ENCODE measurements at regions not wholly inside any gene's neighbourhood (a gene's known extent, or its start where the extent isn't known, plus 50 kb on each side); places are given as distances from the start of the nearest gene placed in this dataset.

- Mint-ChIP-seq H3K27ac (no peak overlapping the region), H3K4me1 (ENCODE audit: low read depth) (peaks cover 4% of the 10 kb centered on the region)
- intact Hi-C loops (cut with micrococcal nuclease) = no loop called here
These were observed 80.6 kb downstream of the OXSM start for GRCh38 chr3:25870452-25870851.

GRCh38 chr3:25872200-25872877 lies 82.4 kb downstream of the OXSM start:
- H3K36me3 Mint-ChIP-seq (ENCODE audit: low read depth) = no peaks in the 10 kb centered on the region
- H3K27me3 Mint-ChIP-seq (ENCODE audit: low read depth) = peaks cover 1% of the 10 kb centered on the region
- peaks cover 4% of the 10 kb centered on the region for H3K9me3 Mint-ChIP-seq
- no peak for DNase-seq (ENCODE audit: low spot score)
- no peak overlapping the region for H3K4me3 Mint-ChIP-seq (ENCODE audit: low read depth)
- no peak overlapping the region for H3K27ac Mint-ChIP-seq
- peaks cover 4% of the 10 kb centered on the region for H3K4me1 Mint-ChIP-seq (ENCODE audit: low read depth)
- intact Hi-C loops (cut with micrococcal nuclease) = no loop called here

More at GRCh38 chr3:25870452-25870851, 80.6 kb downstream of the OXSM start:
- no peak overlapping the region for H3K4me3 Mint-ChIP-seq (ENCODE audit: low read depth)
- H3K27me3 Mint-ChIP-seq (ENCODE audit: low read depth) = peaks cover 1% of the 10 kb centered on the region
- H3K36me3 Mint-ChIP-seq (ENCODE audit: low read depth) = no peaks in the 10 kb centered on the region
- no peak for DNase-seq (ENCODE audit: low spot score)
- peaks cover 4% of the 10 kb centered on the region for H3K9me3 Mint-ChIP-seq

GRCh38 chr3:25883492-25883891 lies 93.6 kb downstream of the OXSM start:
- no peak for DNase-seq (ENCODE audit: low spot score)
- no peak overlapping the region for H3K27ac Mint-ChIP-seq
- intact Hi-C loops (cut with micrococcal nuclease) = no loop called here

GRCh38 chr3:25884981-25885380 lies 95.1 kb downstream of the OXSM start:
- no peak for DNase-seq (ENCODE audit: low spot score)
- H3K9me3 Mint-ChIP-seq = no peaks in the 10 kb centered on the region
- intact Hi-C loops (cut with micrococcal nuclease) = no loop called here
- H3K4me3 Mint-ChIP-seq (ENCODE audit: low read depth) = no peak overlapping the region
- no peak overlapping the region for H3K27ac Mint-ChIP-seq
- H3K36me3 Mint-ChIP-seq (ENCODE audit: low read depth) = no peaks in the 10 kb centered on the region
- H3K27me3 Mint-ChIP-seq (ENCODE audit: low read depth) = no peaks in the 10 kb centered on the region
- no peaks in the 10 kb centered on the region for H3K4me1 Mint-ChIP-seq (ENCODE audit: low read depth)

More at GRCh38 chr3:25883492-25883891, 93.6 kb downstream of the OXSM start:
- Mint-ChIP-seq H3K27me3 (ENCODE audit: low read depth) (peaks cover 3% of the 10 kb centered on the region), H3K9me3 (no peaks in the 10 kb centered on the region), H3K4me3 (ENCODE audit: low read depth) (no peak overlapping the region), H3K36me3 (ENCODE audit: low read depth) (no peaks in the 10 kb centered on the region), H3K4me1 (ENCODE audit: low read depth) (no peaks in the 10 kb centered on the region)

- Mint-ChIP-seq H3K36me3 (ENCODE audit: low read depth) (no peaks in the 10 kb centered on the region), H3K27me3 (ENCODE audit: low read depth) (no peaks in the 10 kb centered on the region), H3K27ac (no peak overlapping the region), H3K4me1 (ENCODE audit: low read depth) (no peaks in the 10 kb centered on the region), H3K4me3 (ENCODE audit: low read depth) (no peak overlapping the region), H3K9me3 (no peaks in the 10 kb centered on the region)
- DNase-seq (ENCODE audit: low spot score) = no peak
- intact Hi-C loops (cut with micrococcal nuclease) = no loop called here
These were observed 95.7 kb downstream of the OXSM start for GRCh38 chr3:25885544-25885943.

- no peak for DNase-seq (ENCODE audit: low spot score)
- Mint-ChIP-seq H3K27me3 (ENCODE audit: low read depth) (no peaks in the 10 kb centered on the region), H3K36me3 (ENCODE audit: low read depth) (no peaks in the 10 kb centered on the region), H3K9me3 (no peaks in the 10 kb centered on the region), H3K27ac (no peak overlapping the region), H3K4me3 (ENCODE audit: low read depth) (no peak overlapping the region), H3K4me1 (ENCODE audit: low read depth) (no peaks in the 10 kb centered on the region)
- intact Hi-C loops (cut with micrococcal nuclease) = no loop called here
These were observed 98.0 kb downstream of the OXSM start for GRCh38 chr3:25887907-25888306.

- no peak for DNase-seq (ENCODE audit: low spot score)
- H3K4me3 Mint-ChIP-seq (ENCODE audit: low read depth) = no peak overlapping the region
- H3K9me3 Mint-ChIP-seq = no peaks in the 10 kb centered on the region
- H3K4me1 Mint-ChIP-seq (ENCODE audit: low read depth) = no peaks in the 10 kb centered on the region
- no peaks in the 10 kb centered on the region for H3K27me3 Mint-ChIP-seq (ENCODE audit: low read depth)
- intact Hi-C loops (cut with micrococcal nuclease) = no loop called here
- no peaks in the 10 kb centered on the region for H3K36me3 Mint-ChIP-seq (ENCODE audit: low read depth)
- H3K27ac Mint-ChIP-seq = no peak overlapping the region
These were observed 99.1 kb downstream of the OXSM start for GRCh38 chr3:25888892-25889524.

- no peaks in the 10 kb centered on the region for H3K27me3 Mint-ChIP-seq (ENCODE audit: low read depth)
- no peaks in the 10 kb centered on the region for H3K36me3 Mint-ChIP-seq (ENCODE audit: low read depth)
- H3K4me1 Mint-ChIP-seq (ENCODE audit: low read depth) = no peaks in the 10 kb centered on the region
- no peak overlapping the region for H3K27ac Mint-ChIP-seq
- intact Hi-C loops (cut with micrococcal nuclease) = no loop called here
- H3K4me3 Mint-ChIP-seq (ENCODE audit: low read depth) = no peak overlapping the region
- DNase-seq (ENCODE audit: low spot score) = no peak
- no peaks in the 10 kb centered on the region for H3K9me3 Mint-ChIP-seq
These were observed 99.6 kb downstream of the OXSM start for GRCh38 chr3:25889525-25889917.

GRCh38 chr3:25894101-25894500 lies 104.2 kb downstream of the OXSM start:
- DNase-seq (ENCODE audit: low spot score) = no peak
- intact Hi-C loops (cut with micrococcal nuclease) = no loop called here
- Mint-ChIP-seq H3K36me3 (ENCODE audit: low read depth) (no peaks in the 10 kb centered on the region), H3K27ac (no peak overlapping the region), H3K4me1 (ENCODE audit: low read depth) (no peaks in the 10 kb centered on the region), H3K9me3 (no peaks in the 10 kb centered on the region), H3K27me3 (ENCODE audit: low read depth) (no peaks in the 10 kb centered on the region), H3K4me3 (ENCODE audit: low read depth) (no peak overlapping the region)

- Mint-ChIP-seq H3K36me3 (ENCODE audit: low read depth) (no peaks in the 10 kb centered on the region), H3K27me3 (ENCODE audit: low read depth) (no peaks in the 10 kb centered on the region), H3K4me1 (ENCODE audit: low read depth) (no peaks in the 10 kb centered on the region), H3K27ac (no peak overlapping the region), H3K4me3 (ENCODE audit: low read depth) (no peak overlapping the region), H3K9me3 (no peaks in the 10 kb centered on the region)
- DNase-seq (ENCODE audit: low spot score) = no peak
- intact Hi-C loops (cut with micrococcal nuclease) = no loop called here
These were observed 105.1 kb downstream of the OXSM start for GRCh38 chr3:25895031-25895430.

- Mint-ChIP-seq H3K4me3 (ENCODE audit: low read depth) (no peak overlapping the region), H3K27ac (no peak overlapping the region), H3K9me3 (no peaks in the 10 kb centered on the region)
These were observed 105.6 kb downstream of the OXSM start for GRCh38 chr3:25895443-25895842.

GRCh38 chr3:25897019-25897418 lies 107.1 kb downstream of the OXSM start:
- H3K36me3 Mint-ChIP-seq (ENCODE audit: low read depth) = no peaks in the 10 kb centered on the region
- no peaks in the 10 kb centered on the region for H3K27me3 Mint-ChIP-seq (ENCODE audit: low read depth)
- H3K9me3 Mint-ChIP-seq = no peaks in the 10 kb centered on the region
- DNase-seq (ENCODE audit: low spot score) = no peak
- no peak overlapping the region for H3K27ac Mint-ChIP-seq
- H3K4me1 Mint-ChIP-seq (ENCODE audit: low read depth) = no peaks in the 10 kb centered on the region
- H3K4me3 Mint-ChIP-seq (ENCODE audit: low read depth) = no peak overlapping the region
- intact Hi-C loops (cut with micrococcal nuclease) = no loop called here

More at GRCh38 chr3:25895443-25895842, 105.6 kb downstream of the OXSM start:
- no peak for DNase-seq (ENCODE audit: low spot score)
- intact Hi-C loops (cut with micrococcal nuclease) = no loop called here
- Mint-ChIP-seq H3K27me3 (ENCODE audit: low read depth) (no peaks in the 10 kb centered on the region), H3K4me1 (ENCODE audit: low read depth) (no peaks in the 10 kb centered on the region), H3K36me3 (ENCODE audit: low read depth) (no peaks in the 10 kb centered on the region)

GRCh38 chr3:25899352-25900101 lies 109.6 kb downstream of the OXSM start:
- Mint-ChIP-seq H3K9me3 (no peaks in the 10 kb centered on the region), H3K4me1 (ENCODE audit: low read depth) (no peaks in the 10 kb centered on the region), H3K4me3 (ENCODE audit: low read depth) (no peak overlapping the region), H3K36me3 (ENCODE audit: low read depth) (no peaks in the 10 kb centered on the region), H3K27me3 (ENCODE audit: low read depth) (peaks cover 2% of the 10 kb centered on the region), H3K27ac (no peak overlapping the region)
- intact Hi-C loops (cut with micrococcal nuclease) = no loop called here
- no peak for DNase-seq (ENCODE audit: low spot score)
